Brain microvascular endothelial cell (primary cell): ENCODE measurements at regions not wholly inside any gene's neighbourhood (a gene's known extent, or its start where the extent isn't known, plus 50 kb on each side); places are given as distances from the start of the nearest gene placed in this dataset.

ENCODE experiments used
- DNase-seq: peaks from one replicate; pipeline ENCODE4 v3.0.0-alpha.2; 2020
- H3K27ac ChIP-seq: fragments of 250-450 bp; sonication (Bioruptor Pico); 2 replicates; pipeline ENCODE4 v1.5.1; 2020; ENCODE audit warnings: mild to moderate bottlenecking, moderate library complexity
- H3K27me3 ChIP-seq: fragments of 250-450 bp; sonication (Bioruptor Pico); replicated peaks from 2 replicates; pipeline ENCODE4 v1.5.1; 2020; ENCODE audit warnings: mild to moderate bottlenecking
- H3K36me3 ChIP-seq: fragments of 250-450 bp; sonication (Bioruptor Pico); replicated peaks from 2 replicates; pipeline ENCODE4 v1.5.1; 2020; ENCODE audit warnings: mild to moderate bottlenecking
- H3K4me3 ChIP-seq: 2 replicates; pipeline ENCODE4 v1.5.1; 2011; ENCODE audit warnings: low read depth, mild to moderate bottlenecking, control low read depth, low read length, moderate library complexity
- CTCF ChIP-seq: IDR thresholded peaks from 2 replicates; pipeline ENCODE4 v1.5.1; 2011; ENCODE audit warnings: low read depth, mild to moderate bottlenecking, moderate library complexity, low read length, control low read depth, inconsistent platforms; ENCODE audit errors: missing control alignments
- in situ Hi-C: cut with HindIII; loops from 2 replicates; pipeline ENCODE4 v1.10.0; 2017; ENCODE audit warnings: low sequenced_read_pairs, low pct_ligation_motif_present

- no peak for DNase-seq
- H3K27ac ChIP-seq = no peak overlapping the region
- no peak overlapping the region for H3K4me3 ChIP-seq
- H3K27me3 ChIP-seq = no peaks in the 10 kb centered on the region
- in situ Hi-C loops = no loop called here
- H3K36me3 ChIP-seq = no peaks in the 10 kb centered on the region
- no peak for TF ChIP-seq CTCF
Observed at GRCh38 chr2:172342078-172342477, 85.3 kb upstream of the ITGA6 start.

- no peak overlapping the region for H3K4me3 ChIP-seq
- H3K27ac ChIP-seq = no peak overlapping the region
- no peaks in the 10 kb centered on the region for H3K36me3 ChIP-seq
- in situ Hi-C loops = no loop called here
- no peaks in the 10 kb centered on the region for H3K27me3 ChIP-seq
- no peak for TF ChIP-seq CTCF
- DNase-seq = no peak
Observed at GRCh38 chr2:172342611-172343010, 84.8 kb upstream of the ITGA6 start.

GRCh38 chr2:172344159-172344558, 83.2 kb upstream of the ITGA6 start:
- no peaks in the 10 kb centered on the region for H3K27me3 ChIP-seq
- no peak overlapping the region for H3K4me3 ChIP-seq
- no peak overlapping the region for H3K27ac ChIP-seq
- TF ChIP-seq CTCF = no peak
- no peak for DNase-seq
- in situ Hi-C loops = no loop called here
- H3K36me3 ChIP-seq = no peaks in the 10 kb centered on the region

GRCh38 chr2:172345956-172346555, 81.3 kb upstream of the ITGA6 start:
- Histone ChIP-seq H3K27me3 (no peaks in the 10 kb centered on the region), H3K4me3 (no peak overlapping the region), H3K27ac (no peak overlapping the region), H3K36me3 (no peaks in the 10 kb centered on the region)
- no peak for TF ChIP-seq CTCF
- no peak for DNase-seq
- in situ Hi-C loops = no loop called here

- no peak for TF ChIP-seq CTCF
- Histone ChIP-seq H3K27ac (no peak overlapping the region), H3K4me3 (no peak overlapping the region), H3K36me3 (no peaks in the 10 kb centered on the region), H3K27me3 (no peaks in the 10 kb centered on the region)
- in situ Hi-C loops = no loop called here
- no peak for DNase-seq
Observed at GRCh38 chr2:172348555-172349288, 78.7 kb upstream of the ITGA6 start.

GRCh38 chr2:172350839-172351479, 76.4 kb upstream of the ITGA6 start:
- Histone ChIP-seq H3K4me3 (no peak overlapping the region), H3K27ac (no peak overlapping the region), H3K27me3 (no peaks in the 10 kb centered on the region), H3K36me3 (no peaks in the 10 kb centered on the region)
- DNase-seq = no peak
- no peak for TF ChIP-seq CTCF
- in situ Hi-C loops = no loop called here
